Choroid plexus epithelial cell (primary cell): ENCODE measurements at regions not wholly inside any gene's neighbourhood (a gene's known extent, or its start where the extent isn't known, plus 50 kb on each side); places are given as distances from the start of the nearest gene placed in this dataset.

Experiments
- DNase-seq: peaks from one replicate; pipeline ENCODE4 v3.0.0-alpha.2; 2010; ENCODE audit warnings: low read depth
- H3K4me3 ChIP-seq: 2 replicates; pipeline ENCODE4 v1.5.1; 2011; ENCODE audit warnings: low read depth, mild to moderate bottlenecking, control low read depth, low read length, moderate library complexity
- TF ChIP-seq, protein P1 (sequence below): conservative IDR thresholded peaks from 2 replicates; pipeline ENCODE4 v1.5.1; 2011; ENCODE audit warnings: low read depth, mild to moderate bottlenecking, control low read depth, inconsistent platforms, low read length, moderate library complexity

DNA sequence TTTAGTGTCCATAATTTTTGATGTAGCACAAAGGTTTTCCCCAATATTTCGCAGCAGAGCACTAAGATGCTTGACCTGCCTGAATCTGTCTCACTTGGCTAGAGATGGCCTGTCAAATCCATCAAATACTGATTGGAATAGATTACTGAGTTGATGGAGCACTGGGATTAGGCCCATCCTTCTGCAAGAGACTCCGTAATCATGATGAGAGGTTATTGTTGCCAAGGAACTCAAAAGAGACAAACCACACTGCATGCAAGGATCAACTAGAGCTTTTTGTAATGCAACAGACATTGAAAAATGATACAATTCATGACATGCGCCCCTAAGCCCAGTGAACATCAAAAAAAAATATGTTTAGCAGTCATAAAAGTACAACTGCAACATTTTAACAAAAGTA lies 585.3 kb upstream of the GRAMD2B start:
- no peak overlapping the region for H3K4me3 ChIP-seq
- DNase-seq, result no peak
- TF ChIP-seq, protein P1, sequence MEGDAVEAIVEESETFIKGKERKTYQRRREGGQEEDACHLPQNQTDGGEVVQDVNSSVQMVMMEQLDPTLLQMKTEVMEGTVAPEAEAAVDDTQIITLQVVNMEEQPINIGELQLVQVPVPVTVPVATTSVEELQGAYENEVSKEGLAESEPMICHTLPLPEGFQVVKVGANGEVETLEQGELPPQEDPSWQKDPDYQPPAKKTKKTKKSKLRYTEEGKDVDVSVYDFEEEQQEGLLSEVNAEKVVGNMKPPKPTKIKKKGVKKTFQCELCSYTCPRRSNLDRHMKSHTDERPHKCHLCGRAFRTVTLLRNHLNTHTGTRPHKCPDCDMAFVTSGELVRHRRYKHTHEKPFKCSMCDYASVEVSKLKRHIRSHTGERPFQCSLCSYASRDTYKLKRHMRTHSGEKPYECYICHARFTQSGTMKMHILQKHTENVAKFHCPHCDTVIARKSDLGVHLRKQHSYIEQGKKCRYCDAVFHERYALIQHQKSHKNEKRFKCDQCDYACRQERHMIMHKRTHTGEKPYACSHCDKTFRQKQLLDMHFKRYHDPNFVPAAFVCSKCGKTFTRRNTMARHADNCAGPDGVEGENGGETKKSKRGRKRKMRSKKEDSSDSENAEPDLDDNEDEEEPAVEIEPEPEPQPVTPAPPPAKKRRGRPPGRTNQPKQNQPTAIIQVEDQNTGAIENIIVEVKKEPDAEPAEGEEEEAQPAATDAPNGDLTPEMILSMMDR, result no peak

GRCh38 chr5:125847561-125847960 lies 575.6 kb upstream of the GRAMD2B start:
- TF ChIP-seq, protein P1, result no peak
- H3K4me3 ChIP-seq, result no peak overlapping the region
- no peak for DNase-seq

DNA sequence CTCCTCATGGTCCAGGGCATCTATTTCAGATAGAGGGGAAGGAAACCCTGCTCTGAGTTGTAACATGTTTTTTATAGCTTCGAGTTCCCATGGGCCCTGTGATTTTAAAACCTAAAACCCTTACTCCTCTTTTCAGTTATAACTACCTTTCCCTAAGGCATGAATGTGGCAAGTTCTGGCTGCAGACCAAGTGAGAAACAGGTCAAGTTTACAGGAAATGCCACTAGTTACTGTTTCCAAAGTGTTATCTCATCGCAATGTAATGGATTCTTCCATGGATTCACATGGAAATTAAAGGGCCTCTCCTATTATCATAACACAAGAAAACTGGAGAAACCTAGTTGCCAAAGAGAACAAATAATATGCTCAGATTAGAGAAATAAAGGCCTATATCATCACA lies 574.5 kb upstream of the GRAMD2B start:
- DNase-seq, result peak; percentile 3
- no peak overlapping the region for H3K4me3 ChIP-seq
- TF ChIP-seq, protein P1, result no peak

DNA sequence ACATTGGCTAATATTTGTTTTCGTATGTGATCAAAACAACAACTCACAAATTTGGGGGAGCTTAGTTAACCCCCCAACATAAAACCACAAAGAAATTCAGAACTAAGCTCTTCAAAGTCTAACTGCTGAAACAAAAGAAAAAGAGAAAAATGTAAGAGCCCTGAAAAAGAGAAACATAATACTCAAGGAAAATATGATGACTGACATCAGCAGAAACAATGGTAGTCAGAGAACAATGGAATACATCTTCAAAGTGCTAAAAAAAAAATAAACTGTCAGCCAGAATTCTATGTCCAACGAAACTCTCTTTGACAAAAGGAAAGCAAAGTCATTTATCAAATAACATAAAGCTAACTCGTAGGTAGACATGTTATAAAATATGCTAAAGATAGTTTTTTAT lies 566.3 kb upstream of the GRAMD2B start:
- DNase-seq, result no peak
- TF ChIP-seq, protein P1, result no peak
- H3K4me3 ChIP-seq, result no peak overlapping the region

DNA sequence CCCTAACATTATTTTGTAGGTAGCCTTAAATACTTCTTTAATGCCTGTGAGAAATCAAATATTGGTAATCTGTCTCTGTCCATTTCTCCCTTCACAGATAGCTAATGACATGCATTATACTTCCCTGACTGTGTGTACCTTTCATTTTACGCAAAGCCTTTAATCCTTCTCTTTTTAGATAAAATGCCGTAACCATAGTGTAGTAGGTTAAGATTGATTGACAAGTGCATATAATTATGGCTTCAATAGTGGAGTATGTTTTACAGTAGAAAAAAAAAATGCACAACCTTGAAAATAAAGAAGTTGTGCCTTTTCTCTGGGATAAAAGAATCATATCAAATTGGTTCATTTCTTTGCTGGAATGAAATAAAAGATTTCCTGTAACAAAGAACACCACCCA lies 559.6 kb upstream of the GRAMD2B start:
- TF ChIP-seq, protein P1, result no peak
- no peak overlapping the region for H3K4me3 ChIP-seq
- no peak for DNase-seq

DNA sequence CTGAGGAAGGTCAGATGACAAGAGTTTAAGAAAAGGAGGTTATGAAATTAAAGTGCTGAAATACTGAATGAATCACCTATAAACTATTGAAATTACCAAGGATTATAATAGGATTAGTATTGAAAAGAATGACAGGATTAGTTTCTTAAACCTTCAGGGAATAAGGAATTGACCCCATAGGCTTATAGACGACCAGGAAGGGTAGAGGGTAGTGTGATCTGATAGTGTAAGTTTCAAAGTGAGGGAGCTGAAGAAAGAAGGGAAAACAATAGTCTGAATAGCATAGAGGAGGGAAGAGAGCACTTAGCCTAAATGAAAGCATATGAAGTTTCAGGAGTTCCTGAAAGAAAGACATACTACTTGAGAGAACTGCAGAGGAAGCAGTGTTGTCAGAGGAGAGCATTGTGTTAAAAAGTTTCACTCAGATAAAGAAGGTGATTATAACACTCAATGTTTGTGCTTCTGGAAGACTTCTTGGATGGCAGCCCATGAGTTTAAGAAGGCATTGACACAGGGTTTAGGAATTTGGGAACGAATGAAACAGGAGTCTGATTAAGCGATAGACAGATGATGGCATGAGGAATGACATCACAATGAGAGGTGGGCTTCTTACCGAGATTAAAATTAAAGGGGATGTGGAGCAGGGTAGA lies 557.9 kb upstream of the GRAMD2B start:
- no peak overlapping the region for H3K4me3 ChIP-seq
- TF ChIP-seq, protein P1, result no peak
- DNase-seq, result peak; percentile 16

GRCh38 chr5:125868036-125868435 lies 555.2 kb upstream of the GRAMD2B start:
- no peak for DNase-seq
- TF ChIP-seq, protein P1, result no peak
- H3K4me3 ChIP-seq, result no peak overlapping the region
